K562 (cell line): ENCODE measurements at regions not wholly inside any gene's neighbourhood (a gene's known extent, or its start where the extent isn't known, plus 50 kb on each side); places are given as distances from the start of the nearest gene placed in this dataset.
"Not testable (repeated sequence)": the region's sequence is repeated elsewhere in the genome, so short reads cannot be mapped to it uniquely, and the experiment has no call there.

Experiments
- ATAC-seq: fragments of 200-7000 bp; cut with Tn5 transposase; 3 replicates; pipeline ENCODE4 v1.9.1; 2020; ENCODE audit warnings: moderate library complexity
- BruUV-seq: library from RNA; stranded (reverse); fragments of 400-500 nt; replicated peaks from 2 replicates; lab custom pipeline; 2021; lab: Mats Ljungman, UMichigan
- CTCF ChIA-PET: fragments of 300-600 bp; formaldehyde crosslinking; extraction: SDS; loops from one replicate; lab custom pipeline; 2021; ENCODE audit warnings: low intra/inter-chr PET ratio; lab: Yijun Ruan, JAX
- POLR2A ChIA-PET: fragments of 300-600, 350-650 bp; sonication (Branson Sonifier 250); formaldehyde crosslinking; extraction: SDS; loops from one replicate; lab custom pipeline; 2021; ENCODE audit warnings: antibody characterized with exemption, inconsistent platforms; lab: Yijun Ruan, JAX
- DNase-seq, 4 experiments: peaks; one replicate each; pipeline versions ENCODE4 v3.0.0 to v3.0.0-alpha.2; 2011 to 2018; ENCODE audit warnings: low spot score in 3 of 4, mixed read lengths in 3 of 4; ENCODE audit errors: extremely low read depth in 1 of 4
- FAIRE-seq: peaks from 2 replicates; lab custom pipeline; 2011; peaks lifted over from hg19 to GRCh38; lab: Jason Lieb, UNC
- H2AFZ ChIP-seq: 2 replicates; pipeline ENCODE4 v1.6.0; 2011; ENCODE audit warnings: low read depth, low read length, control low read depth, inconsistent platforms
- H3K27ac ChIP-seq: fragments of 200-600 bp; 3 replicates; pipeline ENCODE4 v1.8.0; 2011; ENCODE audit warnings: low read depth, mild to moderate bottlenecking, control low read depth, inconsistent platforms, low read length, moderate library complexity, mixed read lengths; ENCODE audit errors: extremely low read depth
- H3K27me3 ChIP-seq, 2 experiments: fragments of 300-600 bp in 1 of 2; 2 replicates in 1 of 2; 3 replicates in 1 of 2; pipeline versions ENCODE4 v1.6.0 to v1.8.0; 2011; ENCODE audit warnings: inconsistent platforms in 2 of 2, low read length in 2 of 2, mild to moderate bottlenecking in 1 of 2, mixed read lengths in 1 of 2, moderate library complexity in 1 of 2; ENCODE audit not compliant: control insufficient read depth in 2 of 2, insufficient read depth in 2 of 2
- H3K36me3 ChIP-seq: fragments of 300-600 bp; 3 replicates; pipeline ENCODE4 v1.8.0; 2011; ENCODE audit warnings: mild to moderate bottlenecking, low read length, inconsistent platforms; ENCODE audit not compliant: control insufficient read depth, insufficient read depth
- H3K4me1 ChIP-seq, 2 experiments: fragments of 200-600 bp in 1 of 2; replicated peaks in 1 of 2; 2 replicates in 1 of 2; 3 replicates in 1 of 2; pipeline versions ENCODE4 v1.5.1 to v1.8.0; 2011; ENCODE audit warnings: inconsistent platforms in 2 of 2, low read length in 2 of 2, mild to moderate bottlenecking in 1 of 2, mixed read lengths in 1 of 2, moderate library complexity in 1 of 2; ENCODE audit not compliant: control insufficient read depth in 2 of 2, insufficient read depth in 2 of 2
- H3K4me2 ChIP-seq: 2 replicates; pipeline ENCODE4 v1.6.1; 2011; ENCODE audit warnings: low read length, control low read depth, inconsistent platforms, mixed read lengths; ENCODE audit not compliant: insufficient read depth
- H3K4me3 ChIP-seq: fragments of 200-600 bp; sonication (generic), shearing (Covaris generic); 2 replicates; pipeline ENCODE4 v1.5.1; 2016; ENCODE audit warnings: control low read depth, inconsistent platforms
- H3K79me2 ChIP-seq: fragments of 200-600 bp; 3 replicates; pipeline ENCODE4 v1.8.0; 2011; ENCODE audit warnings: low read length, inconsistent platforms; ENCODE audit not compliant: control insufficient read depth, insufficient read depth
- H3K9ac ChIP-seq, 2 experiments: 2 replicates each; pipeline versions ENCODE4 v1.6.0 to v1.6.1; 2011; ENCODE audit warnings: low read depth in 2 of 2, low read length in 2 of 2, control low read depth in 1 of 2, inconsistent platforms in 1 of 2, mild to moderate bottlenecking in 1 of 2, mixed read lengths in 1 of 2; ENCODE audit not compliant: insufficient read depth in 1 of 2
- H3K9me1 ChIP-seq: one replicate; pipeline ENCODE4 v1.6.0; 2011; ENCODE audit warnings: inconsistent platforms, mild to moderate bottlenecking, low read length, moderate library complexity; ENCODE audit not compliant: control insufficient read depth, insufficient read depth
- H3K9me3 ChIP-seq: replicated peaks from 2 replicates; pipeline ENCODE4 v1.5.1; 2011; ENCODE audit warnings: low read depth, low read length, inconsistent platforms; ENCODE audit not compliant: control insufficient read depth, insufficient read depth
- H4K20me1 ChIP-seq: replicated peaks from 2 replicates; pipeline ENCODE4 v1.6.1; 2011; ENCODE audit warnings: low read length, inconsistent platforms, mixed read lengths; ENCODE audit not compliant: control insufficient read depth, insufficient read depth
- ASH1L ChIP-seq: fragments of 450-650 bp; IDR thresholded peaks from 2 replicates; pipeline ENCODE4 v1.6.1; 2018; ENCODE audit warnings: borderline replicate concordance, mild to moderate bottlenecking, low read depth; ENCODE audit not compliant: partially characterized antibody
- ESRRA ChIP-seq: fragments of 450-650 bp; IDR thresholded peaks from 2 replicates; pipeline ENCODE4 v1.6.1; 2014; ENCODE audit warnings: low read depth, mild to moderate bottlenecking, moderate library complexity, borderline replicate concordance
- NFYB ChIP-seq: IDR thresholded peaks from 2 replicates; pipeline ENCODE4 v1.6.1; 2011; ENCODE audit warnings: mild to moderate bottlenecking, moderate library complexity; ENCODE audit not compliant: insufficient read length; ENCODE audit errors: extremely low read depth
- SAP30 ChIP-seq: fragments of 200-600 bp; sonication (generic); IDR thresholded peaks from 2 replicates; pipeline ENCODE4 v1.6.1; 2012; ENCODE audit warnings: borderline replicate concordance, low read depth, mild to moderate bottlenecking, moderate library complexity, low read length, control low read depth, inconsistent platforms; ENCODE audit not compliant: insufficient read depth, poor library complexity, severe bottlenecking
- WGBS: fragments of 100-300 bp; shearing (Covaris generic); methylation state at CpG from one replicate; pipeline ENCODE4 v1.1.6; 2016; ENCODE audit warnings: low coverage, mixed read lengths; ENCODE audit not compliant: insufficient coverage; ENCODE audit errors: missing lambda C conversion rate; 5-methylcytosine and 5-hydroxymethylcytosine counted together
- in situ Hi-C: fragments of 300-500 bp; cut with MboI; formaldehyde crosslinking; loops from 4 replicates; pipeline ENCODE4 v1.15.0; 2018; ENCODE audit warnings: inconsistent platforms, mixed read lengths
- intact Hi-C: fragments of 100-400 bp; cut with micrococcal nuclease; formaldehyde crosslinking; loops from 2 replicates; pipeline ENCODE4 v1.14.2; 2022

GRCh38 chr4:81586706-81587105, 115.0 kb upstream of the RASGEF1B start:
- ChIA-PET CTCF (no interaction called here), POLR2A (no interaction called here)
- ATAC-seq (no peak), DNase-seq (no peak), FAIRE-seq (no peak)
- no TSS peak for BruUV-seq
- H4K20me1 ChIP-seq = no peaks in the 10 kb centered on the region
- no peaks in the 10 kb centered on the region for H3K9me3 ChIP-seq
- no peaks in the 10 kb centered on the region for H3K36me3 ChIP-seq
- H3K27ac ChIP-seq = no peak overlapping the region
- H3K9ac ChIP-seq = no peak overlapping the region
- H3K4me2 ChIP-seq = no peak overlapping the region
- in situ Hi-C loops (no loop called here), intact Hi-C loops (no loop called here)
- H3K27me3 ChIP-seq = peaks cover 0 to 2% of the 10 kb centered on the region in 2 experiments; a peak in 1 of 5 replicates
- no peaks in the 10 kb centered on the region for H3K79me2 ChIP-seq
- H3K9me1 ChIP-seq = no peaks in the 10 kb centered on the region
- WGBS = 18% methylated on average over 3 of the region's 3 CpGs
- H3K4me3 ChIP-seq = no peak overlapping the region
- H2AFZ ChIP-seq = no peak overlapping the region
- no peaks in the 10 kb centered on the region for H3K4me1 ChIP-seq
- TF ChIP-seq ESRRA = no peak
- no peak for TF ChIP-seq SAP30

GRCh38 chr4:81580994-81581374, 109.3 kb upstream of the RASGEF1B start:
- ATAC-seq, POLR2A ChIA-PET, H3K9me1 ChIP-seq, H3K4me1 ChIP-seq, H3K27ac ChIP-seq, H3K79me2 ChIP-seq, H3K36me3 ChIP-seq, H3K9me3 ChIP-seq, FAIRE-seq, H3K9ac ChIP-seq, BruUV-seq, H3K4me3 ChIP-seq, H3K27me3 ChIP-seq, H3K4me2 ChIP-seq, intact Hi-C loops, H4K20me1 ChIP-seq, CTCF ChIA-PET, DNase-seq, in situ Hi-C loops: not testable (repeated sequence)
- peak; percentile 45 for TF ChIP-seq ASH1L
- peak; percentile 64 for TF ChIP-seq NFYB
- 0% methylated on average over 2 of the region's 3 CpGs for WGBS
- 0 out of 2 replicates have a peak overlapping the region, but pooled peaks have one; percentile 11 for H2AFZ ChIP-seq
